Prostate gland (tissue), 2 donors: ENCODE measurements at regions not wholly inside any gene's neighbourhood (a gene's known extent, or its start where the extent isn't known, plus 50 kb on each side); places are given as distances from the start of the nearest gene placed in this dataset.

Source experiments
- CTCF ChIP-seq, 4 experiments: fragments of 200-600 bp in 2 of 4; fragments of 450-650 bp in 2 of 4; sonication (generic) in 2 of 4; IDR thresholded peaks; 1 replicate in 3 of 4; 2 replicates in 1 of 4; pipeline ENCODE4 v1.5.1; 2016 to 2019; ENCODE audit warnings: antibody characterized with exemption in 4 of 4, mild to moderate bottlenecking in 2 of 4, moderate library complexity in 2 of 4
- POLR2A ChIP-seq: fragments of 450-650 bp; IDR thresholded peaks from one replicate; pipeline ENCODE4 v1.6.1; 2016; ENCODE audit warnings: antibody characterized with exemption, mild to moderate bottlenecking
- POLR2AphosphoS5 ChIP-seq: sonication (generic); formaldehyde crosslinking; IDR thresholded peaks from one replicate; pipeline ENCODE4 v1.6.1; 2017; ENCODE audit warnings: antibody characterized with exemption

- TF ChIP-seq CTCF (IDR thresholded peaks at IDR 0.05) (no peak), POLR2AphosphoS5 (no peak), POLR2A (no peak)
These were observed 241.7 kb upstream of the KLF14 start for GRCh38 chr7:130975731-130976130.
